ENCODE measurements at regions not wholly inside any gene's neighbourhood (a gene's known extent, or its start where the extent isn't known, plus 50 kb on each side); places are given as distances from the start of the nearest gene placed in this dataset.
"Not testable (repeated sequence)": the region's sequence is repeated elsewhere in the genome, so short reads cannot be mapped to it uniquely, and the experiment has no call there.

GRCh38 chr11:23573429-23573828 is 713.2 kb upstream of the CCDC179 start:
- no peak for DNase-seq

GRCh38 chr11:23574149-23574548 is 713.9 kb upstream of the CCDC179 start:
- no peak for DNase-seq

GRCh38 chr11:23577296-23577695 is 717.0 kb upstream of the CCDC179 start:
- no peak for DNase-seq

- no peak for DNase-seq
Measured at GRCh38 chr11:23585416-23586104, 725.3 kb upstream of the CCDC179 start.

- no peak for DNase-seq
Measured at GRCh38 chr11:23586173-23586572, 725.9 kb upstream of the CCDC179 start.

GRCh38 chr11:23590596-23591308 is 730.5 kb upstream of the CCDC179 start:
- no peak for DNase-seq

GRCh38 chr11:23594755-23595154 is 734.5 kb upstream of the CCDC179 start:
- no peak for DNase-seq

GRCh38 chr11:23604966-23605365 is 744.7 kb upstream of the CCDC179 start:
- no peak for DNase-seq

- DNase-seq: no peak
Measured at GRCh38 chr11:23606191-23606590, 745.9 kb upstream of the CCDC179 start.

- DNase-seq: no peak
Measured at GRCh38 chr11:23611726-23612125, 751.5 kb upstream of the CCDC179 start.

GRCh38 chr11:23620617-23621016 is 760.3 kb upstream of the CCDC179 start:
- DNase-seq: no peak

- no peak for DNase-seq
Measured at GRCh38 chr11:23632293-23632692, 772.0 kb upstream of the CCDC179 start.

GRCh38 chr11:23644443-23644842 is 784.2 kb upstream of the CCDC179 start:
- DNase-seq: no peak

- not testable (repeated sequence) for DNase-seq
Measured at GRCh38 chr11:23652336-23652735, 792.1 kb upstream of the CCDC179 start.

GRCh38 chr11:23653071-23653675 is 792.9 kb upstream of the CCDC179 start:
- no peak for DNase-seq

GRCh38 chr11:23668324-23668723 is 808.0 kb upstream of the CCDC179 start:
- no peak for DNase-seq

- DNase-seq: no peak
Measured at GRCh38 chr11:23673366-23673765, 813.1 kb upstream of the CCDC179 start.

GRCh38 chr11:23674866-23675265 is 814.6 kb upstream of the CCDC179 start:
- no peak for DNase-seq

GRCh38 chr11:23679041-23679440 is 817.8 kb upstream of the LUZP2 start:
- DNase-seq: no peak

- no peak for DNase-seq
Measured at GRCh38 chr11:23679981-23680380, 816.9 kb upstream of the LUZP2 start.

GRCh38 chr11:23680488-23681230 is 816.2 kb upstream of the LUZP2 start:
- DNase-seq: no peak

GRCh38 chr11:23684701-23685100 is 812.2 kb upstream of the LUZP2 start:
- no peak for DNase-seq

- DNase-seq: no peak
Measured at GRCh38 chr11:23687991-23688390, 808.9 kb upstream of the LUZP2 start.

- no peak for DNase-seq
Measured at GRCh38 chr11:23688411-23688810, 808.4 kb upstream of the LUZP2 start.

Measured in amniotic stem cell (primary cell).